Panc1 (cell line): ENCODE measurements at regions not wholly inside any gene's neighbourhood (a gene's known extent, or its start where the extent isn't known, plus 50 kb on each side); places are given as distances from the start of the nearest gene placed in this dataset.

Experiments
- ATAC-seq: fragments of 200-7000 bp; cut with Tn5 transposase; 2 replicates; pipeline ENCODE4 v1.9.1; 2020; ENCODE audit warnings: mild to moderate bottlenecking, moderate library complexity
- BruUV-seq: library from RNA; stranded (reverse); fragments of 400-500 nt; replicated peaks from 2 replicates; lab custom pipeline; 2021; lab: Mats Ljungman, UMichigan
- CTCF ChIA-PET: fragments of 300-600 bp; sonication (Branson Sonifier 250); formaldehyde crosslinking; loops from one replicate; lab custom pipeline; 2022; ENCODE audit warnings: antibody characterized with exemption; lab: Charles Lee
- POLR2A ChIA-PET: fragments of 300-600 bp; sonication (Branson Sonifier 250); formaldehyde crosslinking; loops from one replicate; lab custom pipeline; 2022; ENCODE audit warnings: antibody characterized with exemption; lab: Charles Lee
- DNase-seq: peaks from one replicate; pipeline ENCODE4 v3.0.0-alpha.2; 2010; ENCODE audit warnings: low read depth, low spot score
- H3K27ac ChIP-seq: 2 replicates; pipeline ENCODE4 v1.5.1; 2011; ENCODE audit warnings: mild to moderate bottlenecking, low read length, inconsistent platforms
- H3K27me3 ChIP-seq: fragments of 200-500 bp; sonication (Bioruptor generic); 2 replicates; pipeline ENCODE4 v1.6.0; 2014; ENCODE audit warnings: low read length, inconsistent platforms; ENCODE audit not compliant: control insufficient read depth, insufficient read depth
- H3K36me3 ChIP-seq: fragments of 200-500 bp; sonication (Bioruptor generic); 2 replicates; pipeline ENCODE4 v1.5.1; 2014; ENCODE audit warnings: inconsistent platforms, mild to moderate bottlenecking, low read length, moderate library complexity; ENCODE audit not compliant: control insufficient read depth, insufficient read depth
- H3K4me1 ChIP-seq: 2 replicates; pipeline ENCODE4 v1.5.1; 2011; ENCODE audit warnings: inconsistent platforms, mild to moderate bottlenecking, low read length, moderate library complexity; ENCODE audit not compliant: control insufficient read depth, insufficient read depth
- H3K4me3 ChIP-seq, 2 experiments: 2 replicates each; pipeline ENCODE4 v1.5.1; 2011 to 2012; ENCODE audit warnings: low read depth in 2 of 2, low read length in 2 of 2, mild to moderate bottlenecking in 2 of 2, inconsistent platforms in 1 of 2, moderate library complexity in 1 of 2
- H3K9me3 ChIP-seq: fragments of 200-500 bp; sonication (Bioruptor generic); 2 replicates; pipeline ENCODE4 v1.5.1; 2014; ENCODE audit warnings: low read depth, mild to moderate bottlenecking, inconsistent platforms, low read length, moderate library complexity; ENCODE audit not compliant: control insufficient read depth, insufficient read depth
- CTCF ChIP-seq: fragments of 450-650 bp; IDR thresholded peaks from 2 replicates; pipeline ENCODE4 v1.5.1; 2017; ENCODE audit warnings: mild to moderate bottlenecking
- POLR2AphosphoS5 ChIP-seq: IDR thresholded peaks from 2 replicates; pipeline ENCODE4 v1.6.1; 2012; ENCODE audit warnings: mild to moderate bottlenecking, low read depth, low read length, moderate library complexity
- REST ChIP-seq, 2 experiments: IDR thresholded peaks; 2 replicates each; pipeline ENCODE4 v1.6.1; 2011 to 2012; ENCODE audit warnings: low read depth in 2 of 2, control low read depth in 1 of 2, low read length in 1 of 2, mild to moderate bottlenecking in 1 of 2, moderate library complexity in 1 of 2; ENCODE audit not compliant: insufficient read depth in 1 of 2
- SIN3A ChIP-seq: IDR thresholded peaks from 2 replicates; pipeline ENCODE4 v1.6.1; 2012; ENCODE audit warnings: low read depth, mild to moderate bottlenecking, low read length, moderate library complexity, borderline replicate concordance; ENCODE audit not compliant: insufficient read depth
- TCF7L2 ChIP-seq: IDR thresholded peaks from 2 replicates; pipeline ENCODE4 v1.6.1; 2011; ENCODE audit warnings: mild to moderate bottlenecking, low read depth, low read length, inconsistent platforms
- in situ Hi-C: cut with HindIII; loops from 2 replicates; pipeline ENCODE4 v1.10.0; 2016; ENCODE audit warnings: low sequenced_read_pairs, low pct_unique_long_range_greater_than_20kb
- intact Hi-C: fragments of 100-400 bp; cut with micrococcal nuclease; formaldehyde crosslinking; loops from one replicate; pipeline ENCODE4 v1.10.0; 2022; ENCODE audit not compliant: unreplicated experiment

- no TSS peak for BruUV-seq
- CTCF ChIA-PET = no interaction called here
- POLR2A ChIA-PET = no interaction called here
Observed at GRCh38 chr6:87828044-87828443, 126.0 kb upstream of the AKIRIN2 start.

GRCh38 chr6:87827346-87827745 lies 125.3 kb upstream of the AKIRIN2 start:
- no peaks in the 10 kb centered on the region for H3K9me3 ChIP-seq
- ATAC-seq = no peak
- ChIA-PET POLR2A (no interaction called here), CTCF (no interaction called here)
- no TSS peak for BruUV-seq
- H3K36me3 ChIP-seq = no peaks in the 10 kb centered on the region
- intact Hi-C loops = no loop called here
- TF ChIP-seq CTCF = no peak
- TF ChIP-seq SIN3A = no peak
- TF ChIP-seq REST (IDR thresholded peaks at IDR 0.05; ENCODE audit: insufficient read depth in 1 of 2, low read depth in 2 of 2, low read length in 1 of 2) = no peak
- TF ChIP-seq POLR2AphosphoS5 = no peak
- no peak for TF ChIP-seq TCF7L2
- H3K4me1 ChIP-seq = no peaks in the 10 kb centered on the region
- H3K27me3 ChIP-seq = no peaks in the 10 kb centered on the region
- in situ Hi-C loops = no loop called here
- H3K4me3 ChIP-seq = no peak overlapping the region
- no peak overlapping the region for H3K27ac ChIP-seq
- no peak for DNase-seq

More at GRCh38 chr6:87828044-87828443, 126.0 kb upstream of the AKIRIN2 start:
- H3K27me3 ChIP-seq = no peaks in the 10 kb centered on the region
- H3K27ac ChIP-seq = no peak overlapping the region
- no peak overlapping the region for H3K4me3 ChIP-seq
- intact Hi-C loops (no loop called here), in situ Hi-C loops (no loop called here)
- no peaks in the 10 kb centered on the region for H3K4me1 ChIP-seq
- no peak for ATAC-seq
- no peaks in the 10 kb centered on the region for H3K9me3 ChIP-seq
- H3K36me3 ChIP-seq = no peaks in the 10 kb centered on the region
- DNase-seq = no peak
- TF ChIP-seq CTCF (no peak), REST (IDR thresholded peaks at IDR 0.05; ENCODE audit: insufficient read depth in 1 of 2, low read depth in 2 of 2, low read length in 1 of 2) (no peak), TCF7L2 (no peak), POLR2AphosphoS5 (no peak), SIN3A (no peak)
